HG02571 (cell line): ENCODE measurements at regions not wholly inside any gene's neighbourhood (a gene's known extent, or its start where the extent isn't known, plus 50 kb on each side); places are given as distances from the start of the nearest gene placed in this dataset.
"Not testable (repeated sequence)": the region's sequence is repeated elsewhere in the genome, so short reads cannot be mapped to it uniquely, and the experiment has no call there.

Experiments
- ATAC-seq: cut with Tn5 transposase; IDR thresholded peaks from one replicate; pipeline ENCODE4 v1.9.1; 2021; ENCODE audit warnings: mild to moderate bottlenecking, moderate library complexity; ENCODE audit not compliant: unreplicated experiment

DNA sequence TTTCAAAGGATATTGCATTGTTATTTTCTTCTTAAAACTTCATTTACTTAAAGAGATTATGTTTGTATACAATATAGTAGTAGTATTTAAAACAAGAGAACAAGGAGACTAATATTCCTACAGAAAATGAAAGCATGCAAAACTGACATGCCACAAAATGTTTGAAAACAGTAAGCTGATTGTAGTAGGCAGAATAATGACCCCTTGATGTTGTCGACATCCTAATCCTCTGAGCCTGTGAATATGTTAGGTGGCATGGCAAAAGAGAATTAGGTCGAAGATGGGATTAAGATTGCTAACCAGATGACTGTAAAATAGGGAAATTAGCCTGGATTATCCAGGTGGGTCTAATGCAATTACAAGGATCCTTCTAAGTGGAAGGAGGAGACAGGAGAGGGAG is 522.2 kb upstream of the NR3C2 start:
- no peak for ATAC-seq

- no peak for ATAC-seq
These were observed 520.5 kb upstream of the NR3C2 start for GRCh38 chr4:148962539-148963290.

- ATAC-seq, result no peak
These were observed 519.3 kb upstream of the NR3C2 start for GRCh38 chr4:148961526-148961925.

DNA sequence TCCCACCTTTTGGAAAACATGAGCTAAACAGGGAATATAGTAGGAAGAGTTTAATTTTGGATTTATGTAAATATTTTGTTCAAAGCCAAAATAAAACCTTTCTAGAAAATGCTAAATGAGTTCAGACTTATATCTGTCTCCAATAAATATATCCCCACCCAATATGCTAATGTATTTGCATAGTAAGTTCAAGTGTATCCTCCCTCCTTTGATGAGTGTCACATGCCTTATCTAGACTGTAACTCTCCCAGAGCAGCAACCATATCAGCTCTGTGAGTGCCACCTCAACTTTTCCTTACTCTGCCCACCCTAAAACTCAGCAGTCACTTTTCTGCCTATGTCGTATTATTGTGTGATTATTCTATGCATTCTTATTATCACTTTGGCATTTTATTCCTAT is 516.1 kb upstream of the NR3C2 start:
- no peak for ATAC-seq

DNA sequence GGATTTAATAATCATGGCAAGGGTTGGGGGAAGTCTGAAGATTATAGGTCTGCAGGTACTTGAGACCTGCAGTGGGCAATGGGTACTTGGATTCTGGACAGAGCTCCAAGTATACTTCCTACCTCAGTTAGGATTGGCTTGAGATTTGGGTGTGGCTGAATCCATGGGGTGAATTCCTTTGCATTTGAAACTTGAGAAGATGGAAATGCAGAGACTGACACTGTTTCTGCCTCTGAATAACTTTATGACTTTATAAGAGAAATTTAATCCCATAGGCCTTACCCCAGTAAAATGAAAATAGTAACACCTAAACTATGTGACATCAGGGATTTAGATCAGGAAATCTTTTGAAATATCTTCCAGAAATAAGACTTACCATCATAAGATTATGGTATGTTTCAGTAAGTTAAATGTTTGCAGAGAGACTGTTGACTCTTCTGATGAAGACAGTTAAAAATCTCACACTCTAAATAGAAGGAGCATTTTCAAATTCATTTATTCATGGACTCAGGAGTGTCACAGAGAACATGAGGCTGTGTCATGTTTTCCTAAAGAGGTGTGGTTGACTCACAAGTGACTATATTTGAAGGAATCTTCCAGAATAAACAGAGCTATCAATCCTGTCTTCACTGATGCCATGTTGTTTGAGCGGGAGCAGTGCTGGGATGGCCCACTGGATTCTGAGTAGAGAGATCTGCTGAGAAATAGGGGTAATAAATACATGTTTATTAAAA is 513.5 kb upstream of the NR3C2 start:
- ATAC-seq, result no peak

DNA sequence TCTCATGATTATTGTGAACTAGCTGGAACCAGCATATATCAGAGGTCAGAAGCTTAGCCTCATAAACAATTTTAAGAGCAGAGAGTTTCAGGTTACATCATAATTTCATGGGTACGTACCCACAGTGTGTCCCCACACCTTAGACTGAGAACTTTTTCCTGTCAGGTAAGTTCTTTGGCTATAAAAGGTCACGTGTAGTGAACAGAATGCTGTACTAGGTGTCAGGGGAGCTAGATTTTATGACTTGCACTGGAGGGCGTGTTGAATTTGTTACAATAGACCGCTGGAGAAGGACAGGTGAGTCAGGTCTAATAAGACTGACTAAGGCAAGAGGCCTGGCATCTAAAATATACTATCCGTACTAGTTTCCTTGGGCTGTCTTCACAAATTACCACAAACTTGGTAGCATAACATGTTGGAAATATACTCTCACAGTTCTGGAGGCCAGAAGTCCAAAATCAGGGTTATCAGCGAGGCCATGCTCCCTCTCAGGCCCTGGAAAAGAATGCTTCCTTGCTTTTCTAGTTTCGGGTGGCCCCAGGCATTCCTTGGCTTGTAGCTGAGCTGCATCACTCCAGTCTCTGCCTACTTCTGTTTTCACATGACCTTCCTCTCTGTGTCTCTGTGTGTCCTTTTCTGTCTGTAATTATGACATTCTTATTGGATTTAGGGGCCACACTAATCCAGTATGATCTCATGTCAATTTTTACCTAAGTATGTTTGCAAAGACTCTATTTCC is 512.0 kb upstream of the NR3C2 start:
- ATAC-seq, result no peak

DNA sequence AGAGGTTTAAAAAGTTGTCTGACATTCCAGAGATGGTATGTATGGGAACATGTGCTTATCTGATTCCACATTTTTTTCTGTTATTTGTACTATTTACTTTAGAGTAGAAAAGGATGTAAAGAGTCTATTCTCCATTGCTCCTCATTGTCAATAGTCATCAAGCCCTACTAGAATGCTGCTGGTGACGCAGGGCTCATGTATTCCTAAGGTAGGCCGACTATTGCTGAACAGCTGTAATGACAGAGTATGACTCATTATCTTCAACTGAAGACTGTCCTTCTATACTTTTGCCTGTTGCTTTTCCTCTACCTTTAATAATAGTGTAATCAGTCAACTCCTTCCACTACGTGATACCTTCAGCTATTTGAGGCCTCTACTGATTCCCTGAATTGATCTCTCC is 509.1 kb upstream of the NR3C2 start:
- no peak for ATAC-seq

GRCh38 chr4:148946271-148946670 is 504.1 kb upstream of the NR3C2 start:
- no peak for ATAC-seq

GRCh38 chr4:148944839-148945219 is 502.6 kb upstream of the NR3C2 start:
- no peak for ATAC-seq

DNA sequence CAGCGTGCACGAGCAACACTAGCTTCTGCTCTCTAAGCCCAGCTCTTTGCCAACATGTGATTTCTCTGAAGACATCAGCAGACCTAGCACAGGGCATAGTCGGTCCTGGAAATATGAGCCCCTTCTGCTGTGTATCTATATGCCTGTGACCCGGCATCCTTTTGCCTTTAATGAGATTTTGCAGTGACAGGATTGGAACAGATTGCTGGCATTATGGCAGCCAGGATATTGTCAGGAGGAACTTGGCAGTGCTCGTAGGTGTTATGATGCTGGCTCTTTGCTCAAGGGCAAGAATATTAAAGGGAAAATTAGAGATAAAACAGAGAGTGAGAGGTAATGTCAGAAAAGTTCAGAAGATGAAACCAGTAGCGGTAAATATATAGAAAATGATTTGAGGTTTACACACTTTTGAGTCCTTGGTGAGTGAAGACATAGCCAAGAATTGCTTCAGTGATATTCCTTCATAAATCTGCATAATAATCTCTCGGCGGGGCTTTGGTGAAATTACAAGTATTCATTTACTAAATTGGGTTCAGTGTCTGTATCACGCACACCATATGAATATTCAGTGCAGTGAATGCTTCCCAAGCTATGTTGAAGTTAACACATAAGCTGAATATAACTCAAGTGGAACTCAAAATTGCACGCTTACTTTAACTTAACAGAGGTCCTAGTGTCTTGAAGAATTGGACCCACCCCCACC is 502.1 kb upstream of the NR3C2 start:
- no peak for ATAC-seq

DNA sequence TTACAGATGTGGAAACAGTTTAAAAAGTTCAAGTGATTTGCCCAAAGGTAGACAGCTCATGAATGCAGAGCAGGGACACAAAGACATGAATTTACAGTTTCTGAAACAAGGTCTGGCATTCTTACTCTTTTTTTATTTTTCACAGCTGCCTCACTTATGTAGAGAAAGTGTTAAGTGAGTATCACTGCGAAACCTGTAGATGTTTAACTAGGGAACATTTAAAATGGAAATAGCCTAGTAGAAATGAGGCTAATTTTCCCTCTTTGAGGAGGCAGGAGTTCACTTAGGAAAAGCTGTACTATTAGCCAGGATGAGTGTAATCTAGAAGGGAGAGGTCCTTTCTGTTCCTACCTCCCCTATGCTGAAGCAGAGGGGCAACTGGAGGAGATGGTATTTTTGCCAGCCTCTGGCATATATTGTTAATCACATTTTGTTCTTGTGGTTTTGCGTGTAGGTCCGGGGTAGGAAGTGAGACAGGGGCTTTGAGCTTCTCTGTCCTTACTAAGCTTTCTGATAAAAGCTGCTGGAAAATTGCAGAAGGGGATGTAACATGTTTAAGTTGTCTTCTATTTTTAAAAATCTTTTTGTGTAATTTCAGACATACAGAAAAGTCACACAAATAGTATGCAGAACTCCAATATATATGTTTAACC is 492.8 kb upstream of the NR3C2 start:
- no peak for ATAC-seq

DNA sequence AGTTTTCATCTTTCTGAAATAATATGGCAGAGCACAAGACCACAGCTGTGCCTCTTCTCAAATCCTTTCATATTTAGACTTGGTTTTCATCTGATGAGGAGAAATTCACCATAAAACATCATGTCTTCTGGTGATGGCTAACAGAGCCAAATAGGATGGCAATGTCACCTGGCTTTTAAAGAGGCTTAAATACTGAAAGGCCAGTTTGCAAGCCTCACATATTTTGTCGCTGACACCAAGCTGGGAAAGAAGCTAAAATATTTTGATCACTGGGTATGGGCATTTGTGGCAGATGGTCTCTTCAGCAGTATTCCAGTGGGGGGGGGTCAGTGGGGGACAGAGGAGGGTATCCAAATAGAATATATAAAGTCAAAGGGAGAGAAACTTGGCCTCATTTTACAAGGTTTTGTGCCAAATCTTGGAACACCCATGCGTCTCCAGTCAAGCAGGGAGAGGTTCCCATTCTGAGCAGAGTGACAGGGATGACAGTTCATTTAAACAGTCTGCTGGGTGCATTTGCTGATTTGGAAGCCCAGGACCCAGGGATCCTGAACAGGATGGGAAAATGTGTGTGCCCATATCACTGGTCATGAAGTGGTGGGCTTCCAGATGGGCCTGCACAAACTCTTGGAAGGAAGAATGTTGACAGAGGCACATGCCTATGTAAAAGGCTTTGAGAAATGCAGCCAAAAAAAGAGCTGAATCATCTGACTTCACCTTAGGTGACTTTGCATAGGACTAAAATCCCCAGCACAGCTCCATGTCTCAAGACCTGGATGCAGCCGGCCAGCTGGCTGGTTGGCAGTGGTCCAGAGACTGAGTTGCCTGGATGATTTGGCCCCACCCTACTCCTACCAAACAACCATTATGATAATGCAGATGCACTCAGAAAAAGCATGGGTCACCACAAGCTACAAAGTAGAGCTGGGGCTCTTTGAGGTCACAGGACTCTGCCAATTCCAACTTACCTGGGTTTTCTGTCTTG is 484.4 kb upstream of the NR3C2 start:
- no peak for ATAC-seq

- ATAC-seq, result no peak
These were observed 481.7 kb upstream of the NR3C2 start for GRCh38 chr4:148923881-148924280.

- no peak for ATAC-seq
These were observed 480.3 kb upstream of the NR3C2 start for GRCh38 chr4:148922497-148922896.

DNA sequence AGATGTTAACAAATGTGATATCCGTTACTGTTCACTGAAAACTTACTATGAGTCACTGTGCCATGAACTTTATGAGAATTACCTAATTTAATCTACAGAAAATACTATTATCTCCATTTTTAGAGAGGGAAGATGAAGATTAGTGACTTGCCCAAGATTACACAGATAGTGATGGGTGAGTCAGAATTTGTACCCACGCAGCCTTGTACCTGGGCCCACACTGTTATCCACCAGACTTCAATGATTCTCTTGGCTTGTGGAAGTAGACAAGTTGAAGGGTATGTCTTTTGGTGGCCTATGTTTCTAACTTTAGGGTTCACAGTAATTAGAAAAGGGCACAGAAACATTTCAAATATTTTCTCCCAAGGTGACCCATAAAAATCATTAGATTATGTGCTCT is 472.5 kb upstream of the NR3C2 start:
- ATAC-seq, result no peak

DNA sequence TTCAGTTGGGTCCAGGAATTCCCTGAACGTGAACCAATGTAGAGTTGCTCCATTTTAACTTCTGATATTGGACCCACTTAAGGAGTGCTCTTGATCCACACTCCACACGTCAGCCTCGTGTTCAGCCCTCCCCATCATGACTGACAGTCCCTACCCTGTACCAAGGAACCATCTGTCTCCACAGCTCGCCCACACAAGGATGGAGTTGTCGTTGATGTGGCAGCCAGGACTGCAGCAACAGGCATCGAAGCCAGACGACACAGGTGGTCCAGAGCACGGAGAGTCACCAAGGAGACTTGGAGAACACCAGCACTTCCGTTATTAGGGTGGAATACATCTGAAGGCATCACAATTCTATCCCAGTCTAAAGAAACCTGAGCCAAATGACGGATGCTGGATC is 472.1 kb upstream of the NR3C2 start:
- no peak for ATAC-seq

DNA sequence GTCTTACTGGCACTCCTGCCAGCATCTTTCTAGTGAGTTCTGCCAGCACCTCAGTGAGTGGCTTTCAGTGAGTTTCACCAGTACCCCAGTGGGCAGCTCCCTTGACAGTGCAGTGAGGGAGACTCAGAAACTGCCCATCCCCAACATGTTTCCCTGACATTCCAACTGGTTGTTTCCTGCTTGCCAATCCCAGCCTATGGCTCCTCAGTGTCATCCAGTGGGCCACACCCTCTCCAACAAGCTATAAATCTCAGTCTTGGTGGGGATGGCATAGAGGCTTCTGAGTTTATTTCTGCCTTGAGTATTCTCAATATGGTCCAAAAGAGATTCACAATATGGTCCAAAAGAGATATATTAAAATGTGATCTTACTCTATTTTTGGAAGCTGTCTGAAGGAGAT is 461.2 kb upstream of the NR3C2 start:
- ATAC-seq, result no peak

DNA sequence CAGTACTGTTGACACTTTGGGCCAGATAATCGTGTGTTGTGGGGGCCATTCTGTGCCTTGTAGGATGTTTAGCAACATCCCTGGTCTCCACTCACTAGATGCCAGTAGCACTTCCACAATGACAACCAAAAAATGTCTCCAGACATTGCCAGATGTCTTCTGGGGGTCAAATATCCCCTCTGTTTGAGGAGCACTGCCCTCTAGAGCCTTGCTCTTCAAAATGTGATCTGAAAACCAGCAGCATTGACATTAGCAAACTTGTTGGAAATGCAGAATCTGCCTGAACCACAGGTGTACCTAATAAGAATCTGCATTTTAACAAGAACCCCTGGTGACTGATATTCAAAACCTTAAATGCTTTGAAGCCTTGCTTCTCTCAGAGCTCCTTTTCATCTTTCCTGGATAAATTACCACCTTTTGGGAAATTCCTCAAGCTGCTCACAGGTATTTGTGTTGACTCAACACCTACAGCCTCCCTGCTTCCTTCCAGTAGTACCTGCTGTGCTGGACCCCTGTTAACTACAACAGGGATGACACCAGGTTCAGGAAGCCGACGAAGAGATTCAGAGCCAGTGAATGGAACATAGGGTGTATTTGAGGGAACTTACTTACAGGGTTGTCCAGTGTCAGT is 459.0 kb upstream of the NR3C2 start:
- ATAC-seq, result no peak

DNA sequence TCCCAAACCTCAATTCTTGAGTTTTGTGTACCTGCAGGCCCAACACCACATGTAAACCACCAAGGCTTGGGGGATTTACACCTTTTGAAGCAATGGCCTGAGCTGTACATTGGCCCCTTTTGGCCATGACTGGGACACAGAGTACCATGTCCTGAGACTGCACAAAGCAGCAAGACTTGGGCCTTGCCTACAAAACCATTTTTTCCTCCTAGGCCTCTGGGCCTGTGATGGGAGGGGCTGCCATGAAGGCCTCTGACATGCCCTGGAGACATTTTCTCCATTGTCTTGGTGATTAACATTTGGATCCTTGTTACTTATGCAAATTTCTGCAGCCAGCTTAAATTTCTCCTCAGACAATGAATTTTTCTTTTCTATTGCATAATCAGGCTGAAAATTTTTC is 455.9 kb upstream of the NR3C2 start:
- not testable (repeated sequence) for ATAC-seq
